ENCODE measurements at regions not wholly inside any gene's neighbourhood (a gene's known extent, or its start where the extent isn't known, plus 50 kb on each side); places are given as distances from the start of the nearest gene placed in this dataset.
"Not testable (repeated sequence)": the region's sequence is repeated elsewhere in the genome, so short reads cannot be mapped to it uniquely, and the experiment has no call there.

- CTCF ChIA-PET: no interaction called here
These were observed 108.5 kb downstream of the SOCS6 start for GRCh38 chr18:70397259-70397925.

GRCh38 chr18:70395771-70396170 lies 106.9 kb downstream of the SOCS6 start:
- DNase-seq; POLR2A ChIA-PET; H3K36me3 Mint-ChIP-seq; H3K27me3 Mint-ChIP-seq; H3K4me1 Mint-ChIP-seq; CTCF ChIA-PET; H3K4me1 ChIP-seq (ENCODE audit: control insufficient read depth in 2 of 2, insufficient read depth in 2 of 2, low read length in 2 of 2); H3K4me3 ChIP-seq (ENCODE audit: low read length); H3K9me3 Mint-ChIP-seq; H3K27ac ChIP-seq (ENCODE audit: low read depth, low read length); H3K27me3 ChIP-seq (ENCODE audit: control insufficient read depth in 2 of 2, insufficient read depth in 2 of 2, low read length in 2 of 2); H3K36me3 ChIP-seq (ENCODE audit: control insufficient read depth in 2 of 3, insufficient read depth in 3 of 3, low read length in 3 of 3); H3K9me3 ChIP-seq (ENCODE audit: control insufficient read depth in 2 of 3, low read length in 3 of 3); H3K27ac Mint-ChIP-seq; ATAC-seq; intact Hi-C loops (cut with micrococcal nuclease); H3K4me3 Mint-ChIP-seq: not testable (repeated sequence)

More at GRCh38 chr18:70397259-70397925, 108.5 kb downstream of the SOCS6 start:
- H3K27ac ChIP-seq (ENCODE audit: low read depth, low read length): no peak overlapping the region
- Mint-ChIP-seq H3K27ac (peak overlapping the region in 1 of 9 donors; percentile 57), H3K4me3 (no peak overlapping the region), H3K36me3 (no peaks in the 10 kb centered on the region), H3K27me3 (peaks cover 0 to 5% (median 4%) of the 10 kb centered on the region in 5 donors), H3K9me3 (peaks cover 0 to 2% (median 0%) of the 10 kb centered on the region in 11 donors), H3K4me1 (no peaks in the 10 kb centered on the region)
- no peaks in the 10 kb centered on the region for H3K27me3 ChIP-seq (ENCODE audit: control insufficient read depth in 2 of 2, insufficient read depth in 2 of 2, low read length in 2 of 2)
- POLR2A ChIA-PET: no interaction called here
- H3K4me3 ChIP-seq (ENCODE audit: low read length): no peak overlapping the region
- intact Hi-C loops (cut with micrococcal nuclease): no loop called here
- no peak for ATAC-seq
- no peaks in the 10 kb centered on the region for H3K4me1 ChIP-seq (ENCODE audit: control insufficient read depth in 2 of 2, insufficient read depth in 2 of 2, low read length in 2 of 2)
- no peaks in the 10 kb centered on the region for H3K36me3 ChIP-seq (ENCODE audit: control insufficient read depth in 2 of 3, insufficient read depth in 3 of 3, low read length in 3 of 3)
- no peak for DNase-seq
- H3K9me3 ChIP-seq (ENCODE audit: control insufficient read depth in 2 of 3, low read length in 3 of 3): no peaks in the 10 kb centered on the region

- Mint-ChIP-seq H3K27me3 (peaks cover 0 to 7% (median 5%) of the 10 kb centered on the region in 5 donors), H3K27ac (no peak overlapping the region), H3K36me3 (no peaks in the 10 kb centered on the region), H3K4me3 (no peak overlapping the region), H3K4me1 (no peaks in the 10 kb centered on the region), H3K9me3 (peaks cover 0 to 2% (median 0%) of the 10 kb centered on the region in 11 donors)
- Histone ChIP-seq H3K4me3 (ENCODE audit: low read length) (no peak overlapping the region), H3K36me3 (ENCODE audit: control insufficient read depth in 2 of 3, insufficient read depth in 3 of 3, low read length in 3 of 3) (no peaks in the 10 kb centered on the region), H3K9me3 (ENCODE audit: control insufficient read depth in 2 of 3, low read length in 3 of 3) (no peaks in the 10 kb centered on the region), H3K27me3 (ENCODE audit: control insufficient read depth in 2 of 2, insufficient read depth in 2 of 2, low read length in 2 of 2) (no peaks in the 10 kb centered on the region), H3K27ac (ENCODE audit: low read depth, low read length) (no peak overlapping the region), H3K4me1 (ENCODE audit: control insufficient read depth in 2 of 2, insufficient read depth in 2 of 2, low read length in 2 of 2) (no peaks in the 10 kb centered on the region)
- intact Hi-C loops (cut with micrococcal nuclease): no loop called here
- POLR2A ChIA-PET: no interaction called here
- CTCF ChIA-PET: no interaction called here
- ATAC-seq: no peak
- DNase-seq: no peak
These were observed 105.8 kb downstream of the SOCS6 start for GRCh38 chr18:70394672-70395071.

- no peaks in the 10 kb centered on the region for H3K4me1 Mint-ChIP-seq
These were observed 101.7 kb downstream of the SOCS6 start for GRCh38 chr18:70390371-70391090.

GRCh38 chr18:70389036-70389435 lies 100.2 kb downstream of the SOCS6 start:
- H3K36me3 ChIP-seq (ENCODE audit: control insufficient read depth in 2 of 3, insufficient read depth in 3 of 3, low read length in 3 of 3); H3K4me1 Mint-ChIP-seq; CTCF ChIA-PET; H3K4me1 ChIP-seq (ENCODE audit: control insufficient read depth in 2 of 2, insufficient read depth in 2 of 2, low read length in 2 of 2); DNase-seq; H3K27me3 Mint-ChIP-seq; H3K4me3 Mint-ChIP-seq; ATAC-seq; H3K36me3 Mint-ChIP-seq; intact Hi-C loops (cut with micrococcal nuclease); POLR2A ChIA-PET; H3K27ac Mint-ChIP-seq; H3K27me3 ChIP-seq (ENCODE audit: control insufficient read depth in 2 of 2, insufficient read depth in 2 of 2, low read length in 2 of 2); H3K9me3 ChIP-seq (ENCODE audit: control insufficient read depth in 2 of 3, low read length in 3 of 3); H3K4me3 ChIP-seq (ENCODE audit: low read length); H3K9me3 Mint-ChIP-seq; H3K27ac ChIP-seq (ENCODE audit: low read depth, low read length): not testable (repeated sequence)

More at GRCh38 chr18:70390371-70391090, 101.7 kb downstream of the SOCS6 start:
- Mint-ChIP-seq H3K4me3 (no peak overlapping the region), H3K36me3 (no peaks in the 10 kb centered on the region), H3K27me3 (peaks cover 0 to 7% (median 5%) of the 10 kb centered on the region in 5 donors), H3K27ac (no peak overlapping the region), H3K9me3 (peaks cover 0 to 2% (median 0%) of the 10 kb centered on the region in 11 donors)
- intact Hi-C loops (cut with micrococcal nuclease): no loop called here
- DNase-seq (no peak), ATAC-seq (no peak)
- Histone ChIP-seq H3K27me3 (ENCODE audit: control insufficient read depth in 2 of 2, insufficient read depth in 2 of 2, low read length in 2 of 2) (no peaks in the 10 kb centered on the region), H3K36me3 (ENCODE audit: control insufficient read depth in 2 of 3, insufficient read depth in 3 of 3, low read length in 3 of 3) (no peaks in the 10 kb centered on the region), H3K9me3 (ENCODE audit: control insufficient read depth in 2 of 3, low read length in 3 of 3) (no peaks in the 10 kb centered on the region), H3K27ac (ENCODE audit: low read depth, low read length) (no peak overlapping the region), H3K4me3 (ENCODE audit: low read length) (no peak overlapping the region), H3K4me1 (ENCODE audit: control insufficient read depth in 2 of 2, insufficient read depth in 2 of 2, low read length in 2 of 2) (no peaks in the 10 kb centered on the region)
- CTCF ChIA-PET: no interaction called here
- POLR2A ChIA-PET: interaction anchor here (0.6 kb wide), 1 partner anchor 572 kb away, joined by 3 read pairs; no protein-coding TSS in a partner anchor

GRCh38 chr18:70387027-70387426 lies 98.2 kb downstream of the SOCS6 start:
- Histone ChIP-seq H3K27ac (ENCODE audit: low read depth, low read length) (no peak overlapping the region), H3K4me1 (ENCODE audit: control insufficient read depth in 2 of 2, insufficient read depth in 2 of 2, low read length in 2 of 2) (no peaks in the 10 kb centered on the region), H3K36me3 (ENCODE audit: control insufficient read depth in 2 of 3, insufficient read depth in 3 of 3, low read length in 3 of 3) (no peaks in the 10 kb centered on the region), H3K27me3 (ENCODE audit: control insufficient read depth in 2 of 2, insufficient read depth in 2 of 2, low read length in 2 of 2) (no peaks in the 10 kb centered on the region), H3K4me3 (ENCODE audit: low read length) (no peak overlapping the region), H3K9me3 (ENCODE audit: control insufficient read depth in 2 of 3, low read length in 3 of 3) (no peaks in the 10 kb centered on the region)
- ATAC-seq: no peak
- Mint-ChIP-seq H3K36me3 (no peaks in the 10 kb centered on the region), H3K9me3 (peaks cover 0 to 2% (median 0%) of the 10 kb centered on the region in 11 donors), H3K27me3 (peaks cover 0 to 10% (median 0%) of the 10 kb centered on the region in 5 donors), H3K4me1 (peaks cover 0 to 3% (median 0%) of the 10 kb centered on the region in 7 donors), H3K4me3 (no peak overlapping the region), H3K27ac (no peak overlapping the region)
- intact Hi-C loops (cut with micrococcal nuclease): no loop called here
- ChIA-PET CTCF (no interaction called here), POLR2A (no interaction called here)
- no peak for DNase-seq

GRCh38 chr18:70386582-70386981 lies 97.7 kb downstream of the SOCS6 start:
- no peaks in the 10 kb centered on the region for H3K4me1 ChIP-seq (ENCODE audit: control insufficient read depth in 2 of 2, insufficient read depth in 2 of 2, low read length in 2 of 2)
- Mint-ChIP-seq H3K4me3 (no peak overlapping the region), H3K36me3 (no peaks in the 10 kb centered on the region), H3K9me3 (peaks cover 0 to 2% (median 0%) of the 10 kb centered on the region in 11 donors), H3K27ac (no peak overlapping the region), H3K27me3 (peaks cover 0 to 11% (median 0%) of the 10 kb centered on the region in 5 donors), H3K4me1 (peaks cover 0 to 4% (median 2%) of the 10 kb centered on the region in 7 donors)
- intact Hi-C loops (cut with micrococcal nuclease): no loop called here
- no peaks in the 10 kb centered on the region for H3K36me3 ChIP-seq (ENCODE audit: control insufficient read depth in 2 of 3, insufficient read depth in 3 of 3, low read length in 3 of 3)
- no peaks in the 10 kb centered on the region for H3K27me3 ChIP-seq (ENCODE audit: control insufficient read depth in 2 of 2, insufficient read depth in 2 of 2, low read length in 2 of 2)
- CTCF ChIA-PET: no interaction called here
- no peak for ATAC-seq
- H3K27ac ChIP-seq (ENCODE audit: low read depth, low read length): no peak overlapping the region
- DNase-seq: no peak
- POLR2A ChIA-PET: no interaction called here
- no peak overlapping the region for H3K4me3 ChIP-seq (ENCODE audit: low read length)
- no peaks in the 10 kb centered on the region for H3K9me3 ChIP-seq (ENCODE audit: control insufficient read depth in 2 of 3, low read length in 3 of 3)

All from naive thymus-derived CD4-positive, alpha-beta T cell (primary cell).